Endothelial cell of umbilical vein (primary cell): ENCODE measurements at regions not wholly inside any gene's neighbourhood (a gene's known extent, or its start where the extent isn't known, plus 50 kb on each side); places are given as distances from the start of the nearest gene placed in this dataset.

Source experiments
- BruUV-seq: library from RNA; stranded (reverse); fragments of 400-500 nt; replicated peaks from 2 replicates; lab custom pipeline; 2021; lab: Mats Ljungman, UMichigan
- CTCF ChIA-PET: fragments of 300-600, 350-600 bp; sonication (Branson Sonifier 250); formaldehyde crosslinking; loops from one replicate; lab custom pipeline; 2021; ENCODE audit warnings: antibody characterized with exemption, inconsistent platforms; lab: Charles Lee
- POLR2A ChIA-PET: fragments of 300-600, 350-600 bp; sonication (Branson Sonifier 250); formaldehyde crosslinking; loops from one replicate; lab custom pipeline; 2021; ENCODE audit warnings: antibody characterized with exemption, inconsistent platforms; lab: Charles Lee
- DNase-seq: peaks from one replicate; pipeline ENCODE4 v3.0.0-alpha.2; 2011; ENCODE audit warnings: low read depth, low spot score
- FAIRE-seq: peaks from 2 replicates; lab custom pipeline; 2011; peaks lifted over from hg19 to GRCh38; lab: Jason Lieb, UNC
- H2AFZ ChIP-seq: 2 replicates; pipeline ENCODE4 v1.6.0; 2012; ENCODE audit warnings: low read depth, low read length, control low read depth, inconsistent platforms
- H3K27ac ChIP-seq: 2 replicates; pipeline ENCODE4 v1.5.1; 2011; ENCODE audit warnings: low read depth, mild to moderate bottlenecking, control low read depth, low read length, moderate library complexity; ENCODE audit not compliant: insufficient read depth
- H3K27me3 ChIP-seq, 2 experiments: 2 replicates each; pipeline versions ENCODE4 v1.6.0 to v1.6.1; 2011; ENCODE audit warnings: low read length in 2 of 2, mixed read lengths in 1 of 2; ENCODE audit not compliant: control insufficient read depth in 2 of 2, insufficient read depth in 2 of 2
- H3K36me3 ChIP-seq, 2 experiments: 2 replicates in 1 of 2; 3 replicates in 1 of 2; pipeline ENCODE4 v1.5.1; 2011; ENCODE audit warnings: low read length in 2 of 2, mild to moderate bottlenecking in 1 of 2, moderate library complexity in 1 of 2; ENCODE audit not compliant: control insufficient read depth in 2 of 2, insufficient read depth in 2 of 2; ENCODE audit errors: extremely low read depth in 1 of 2
- H3K4me1 ChIP-seq: 3 replicates; pipeline ENCODE4 v1.5.1; 2011; ENCODE audit warnings: mild to moderate bottlenecking, low read length; ENCODE audit not compliant: control insufficient read depth, insufficient read depth; ENCODE audit errors: extremely low read depth
- H3K4me2 ChIP-seq: 2 replicates; pipeline ENCODE4 v1.6.1; 2011; ENCODE audit warnings: low read length, control low read depth, mixed read lengths; ENCODE audit not compliant: insufficient read depth
- H3K4me3 ChIP-seq, 3 experiments: fragments of 200-600 bp in 1 of 3; sonication (generic), shearing (Covaris generic) in 1 of 3; replicated peaks in 1 of 3; 2 replicates each; pipeline ENCODE4 v1.5.1; 2011 to 2016; ENCODE audit warnings: control low read depth in 3 of 3, low read length in 3 of 3, mild to moderate bottlenecking in 2 of 3, inconsistent platforms in 1 of 3, low read depth in 1 of 3, moderate library complexity in 1 of 3; ENCODE audit not compliant: insufficient read depth in 1 of 3
- H3K79me2 ChIP-seq: 2 replicates; pipeline ENCODE4 v1.6.0; 2012; ENCODE audit warnings: low read length, inconsistent platforms; ENCODE audit not compliant: control insufficient read depth, insufficient read depth
- H3K9ac ChIP-seq: replicated peaks from 2 replicates; pipeline ENCODE3; 2011; ENCODE audit warnings: low read length, control low read depth; ENCODE audit not compliant: insufficient read depth; ENCODE audit errors: extremely low read depth
- H3K9me1 ChIP-seq: replicated peaks from 3 replicates; pipeline ENCODE4 v1.6.0; 2011; ENCODE audit warnings: mild to moderate bottlenecking, low read length; ENCODE audit not compliant: control insufficient read depth, insufficient read depth; ENCODE audit errors: extremely low read depth
- H3K9me3 ChIP-seq: replicated peaks from 2 replicates; pipeline ENCODE4 v1.5.1; 2012; ENCODE audit warnings: low read length, inconsistent platforms; ENCODE audit not compliant: control insufficient read depth, insufficient read depth
- H4K20me1 ChIP-seq: replicated peaks from 2 replicates; pipeline ENCODE3; 2011; ENCODE audit warnings: mild to moderate bottlenecking, low read length; ENCODE audit not compliant: control insufficient read depth, insufficient read depth; ENCODE audit errors: extremely low read depth
- CTCF ChIP-seq, 2 donors: IDR thresholded peaks; 1 replicate in 1 of 2; 2 replicates in 1 of 2; pipeline ENCODE4 v1.5.1; 2011; ENCODE audit warnings: low read length in 2 of 2, mild to moderate bottlenecking in 2 of 2, moderate library complexity in 2 of 2, control low read depth in 1 of 2, inconsistent platforms in 1 of 2, low read depth in 1 of 2; ENCODE audit not compliant: insufficient read depth in 1 of 2; ENCODE audit errors: extremely low read depth in 1 of 2
- EZH2 ChIP-seq: IDR thresholded peaks from 2 replicates; pipeline ENCODE4 v1.6.1; 2012; ENCODE audit warnings: borderline replicate concordance, low read depth, mild to moderate bottlenecking, moderate library complexity, low read length, inconsistent platforms; ENCODE audit not compliant: severe bottlenecking
- FOS ChIP-seq: IDR thresholded peaks from 2 replicates; pipeline ENCODE4 v1.6.1; 2011; ENCODE audit warnings: mild to moderate bottlenecking, low read length, moderate library complexity, borderline replicate concordance; ENCODE audit not compliant: insufficient read depth
- GATA2 ChIP-seq: IDR thresholded peaks from 2 replicates; pipeline ENCODE4 v1.7.0; 2011; ENCODE audit warnings: low read depth, mild to moderate bottlenecking, moderate library complexity, mixed read lengths, low read length; ENCODE audit not compliant: insufficient read length, insufficient read depth
- JUN ChIP-seq: IDR thresholded peaks from 2 replicates; pipeline ENCODE4 v1.6.1; 2011; ENCODE audit warnings: borderline replicate concordance, low read depth; ENCODE audit not compliant: insufficient read length, insufficient read depth
- MAX ChIP-seq: IDR thresholded peaks from 2 replicates; pipeline ENCODE4 v1.6.1; 2011; ENCODE audit not compliant: insufficient read depth, insufficient read length
- MYC ChIP-seq: IDR thresholded peaks from one replicate; pipeline ENCODE4 v1.6.1; 2011; ENCODE audit warnings: mild to moderate bottlenecking, low read depth, low read length
- POLR2A ChIP-seq: IDR thresholded peaks from 2 replicates; pipeline ENCODE4 v1.6.1; 2012; ENCODE audit warnings: low read depth, mild to moderate bottlenecking, control low read depth, low read length
- POLR2AphosphoS5 ChIP-seq: IDR thresholded peaks from 2 replicates; pipeline ENCODE4 v1.6.1; 2012; ENCODE audit warnings: low read depth, mild to moderate bottlenecking, control low read depth, low read length, moderate library complexity; ENCODE audit not compliant: insufficient read depth
- dilution Hi-C: fragments of 300-500 bp; cut with MboI; formaldehyde crosslinking; loops from one replicate; pipeline ENCODE4 v1.15.0; 2019; ENCODE audit warnings: low sequenced_read_pairs; ENCODE audit not compliant: extremely low pct_ligation_motif_present
- intact Hi-C: fragments of 100-400 bp; cut with micrococcal nuclease; formaldehyde crosslinking; loops from one replicate; pipeline ENCODE4 v1.10.0; 2022

- H3K9me1 ChIP-seq = no peaks in the 10 kb centered on the region
- CTCF ChIA-PET = interaction anchor here (0.7 to 1.6 kb wide), 4 partner anchors 9 to 111 kb away, joined by 3 to 4 read pairs (median 3); no protein-coding TSS in a partner anchor
Observed at GRCh38 chr16:86649875-86650274, 71.5 kb downstream of the FOXL1 start.

More at GRCh38 chr16:86649875-86650274, 71.5 kb downstream of the FOXL1 start:
- FAIRE-seq (no peak), DNase-seq (no peak)
- Histone ChIP-seq H3K27me3 (peaks cover 0 to 2% of the 10 kb centered on the region in 2 experiments), H4K20me1 (no peaks in the 10 kb centered on the region), H3K4me3 (no peak overlapping the region), H3K4me2 (no peak overlapping the region), H3K27ac (no peak overlapping the region), H3K79me2 (no peaks in the 10 kb centered on the region), H3K4me1 (no peaks in the 10 kb centered on the region), H3K9ac (no peak overlapping the region), H3K9me3 (no peaks in the 10 kb centered on the region), H2AFZ (no peak overlapping the region), H3K36me3 (no peaks in the 10 kb centered on the region)
- POLR2A ChIA-PET = no interaction called here
- no peak for TF ChIP-seq GATA2
- no peak for TF ChIP-seq POLR2A
- no peak for TF ChIP-seq JUN
- TF ChIP-seq EZH2 = no peak
- TF ChIP-seq MAX = no peak
- TF ChIP-seq POLR2AphosphoS5 = no peak
- TF ChIP-seq FOS = no peak
- TF ChIP-seq CTCF (IDR thresholded peaks at IDR 0.05; ENCODE audit: extremely low read depth in 1 of 2, insufficient read depth in 1 of 2, low read depth in 1 of 2, low read length in 2 of 2) = no peak
- no peak for TF ChIP-seq MYC
- intact Hi-C loops = no loop called here
- dilution Hi-C loops = no loop called here
- BruUV-seq = no TSS peak
